CD8-positive, alpha-beta memory T cell (primary cell): ENCODE measurements at regions not wholly inside any gene's neighbourhood (a gene's known extent, or its start where the extent isn't known, plus 50 kb on each side); places are given as distances from the start of the nearest gene placed in this dataset.
"Not testable (repeated sequence)": the region's sequence is repeated elsewhere in the genome, so short reads cannot be mapped to it uniquely, and the experiment has no call there.

Experiments
- CTCF ChIA-PET: fragments of 350-600 bp; sonication (Branson Sonifier 250); formaldehyde crosslinking; loops from one replicate; lab custom pipeline; 2021; ENCODE audit warnings: antibody characterized with exemption; lab: Charles Lee
- POLR2A ChIA-PET: fragments of 350-600 bp; sonication (Branson Sonifier 250); formaldehyde crosslinking; loops from one replicate; lab custom pipeline; 2021; ENCODE audit warnings: antibody characterized with exemption; lab: Charles Lee
- DNase-seq, 5 donors: peaks; one replicate each; pipeline versions ENCODE4 v3.0.0 to v3.0.0-alpha.2; 2020 to 2022; ENCODE audit warnings: mixed read lengths in 1 of 5
- H3K27ac ChIP-seq: one replicate; pipeline ENCODE4 v1.7.0; 2013; ENCODE audit warnings: low read depth, mild to moderate bottlenecking, low read length, moderate library complexity
- H3K27me3 ChIP-seq: 2 replicates; pipeline ENCODE4 v1.7.0; 2013; ENCODE audit warnings: low read length, mild to moderate bottlenecking; ENCODE audit not compliant: insufficient read depth, poor library complexity, severe bottlenecking
- H3K36me3 ChIP-seq: 2 replicates; pipeline ENCODE4 v1.7.0; 2013; ENCODE audit warnings: mild to moderate bottlenecking, low read length, moderate library complexity; ENCODE audit not compliant: insufficient read depth
- H3K4me1 ChIP-seq: 2 replicates; pipeline ENCODE4 v1.7.0; 2013; ENCODE audit warnings: mild to moderate bottlenecking, low read length, moderate library complexity; ENCODE audit not compliant: insufficient read depth
- H3K4me3 ChIP-seq: 2 replicates; pipeline ENCODE4 v1.7.0; 2013; ENCODE audit warnings: mild to moderate bottlenecking, low read length
- H3K9me3 ChIP-seq: 2 replicates; pipeline ENCODE4 v1.7.0; 2013; ENCODE audit warnings: mild to moderate bottlenecking, low read length
- H3K27ac Mint-ChIP-seq, 8 donors: one replicate each; pipeline ENCODE4 v1.8.0; 2020 to 2021; ENCODE audit warnings: mixed read lengths in 8 of 8, mild to moderate bottlenecking in 6 of 8, inconsistent platforms in 3 of 8, moderate library complexity in 3 of 8
- H3K27me3 Mint-ChIP-seq, 2 donors: one replicate each; pipeline ENCODE4 v1.8.0; 2020 to 2021; ENCODE audit warnings: mixed read lengths in 2 of 2, mild to moderate bottlenecking in 1 of 2, moderate library complexity in 1 of 2
- H3K36me3 Mint-ChIP-seq, 3 donors: one replicate each; pipeline ENCODE4 v1.8.0; 2020 to 2021; ENCODE audit warnings: mixed read lengths in 3 of 3, inconsistent platforms in 1 of 3, mild to moderate bottlenecking in 1 of 3
- H3K4me1 Mint-ChIP-seq, 3 donors: one replicate each; pipeline ENCODE4 v1.8.0; 2020 to 2021; ENCODE audit warnings: mixed read lengths in 3 of 3, inconsistent platforms in 1 of 3, mild to moderate bottlenecking in 1 of 3
- H3K4me3 Mint-ChIP-seq, 7 donors: one replicate each; pipeline ENCODE4 v1.8.0; 2020 to 2021; ENCODE audit warnings: mixed read lengths in 7 of 7, mild to moderate bottlenecking in 6 of 7, moderate library complexity in 4 of 7, inconsistent platforms in 2 of 7
- H3K9me3 Mint-ChIP-seq, 5 donors: one replicate each; pipeline ENCODE4 v1.8.0; 2020 to 2022; ENCODE audit warnings: mixed read lengths in 5 of 5, mild to moderate bottlenecking in 3 of 5, moderate library complexity in 2 of 5, inconsistent platforms in 1 of 5

DNA sequence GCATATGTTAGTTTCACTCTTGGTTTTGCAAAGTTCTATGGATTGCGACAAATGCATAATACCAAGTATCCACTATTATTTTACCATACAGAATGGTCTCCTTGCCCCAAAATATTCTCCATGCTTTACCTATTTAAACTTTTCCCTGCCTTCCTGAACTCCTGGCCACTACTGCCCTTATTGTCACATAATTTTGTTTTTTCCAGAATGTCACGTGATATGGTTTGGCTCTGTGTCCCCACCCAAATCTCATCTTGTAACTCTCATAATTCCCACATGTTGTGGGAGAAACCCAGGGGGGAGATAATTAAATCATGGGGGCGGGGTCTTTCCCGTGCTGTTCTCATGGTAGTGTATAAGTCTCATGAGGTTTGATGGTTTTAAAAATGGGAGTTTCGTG lies 760.0 kb downstream of the METTL4 start:
- Histone ChIP-seq H3K36me3 (no peaks in the 10 kb centered on the region), H3K4me3 (no peak overlapping the region), H3K4me1 (no peaks in the 10 kb centered on the region), H3K27me3 (no peaks in the 10 kb centered on the region), H3K9me3 (no peaks in the 10 kb centered on the region), H3K27ac (no peak overlapping the region)
- CTCF ChIA-PET = no interaction called here
- H3K27me3 Mint-ChIP-seq = no peaks in the 10 kb centered on the region
- no peaks in the 10 kb centered on the region for H3K36me3 Mint-ChIP-seq
- no peak overlapping the region for H3K4me3 Mint-ChIP-seq
- DNase-seq = no peak
- no peak overlapping the region for H3K27ac Mint-ChIP-seq
- no peaks in the 10 kb centered on the region for H3K4me1 Mint-ChIP-seq
- POLR2A ChIA-PET = no interaction called here
- H3K9me3 Mint-ChIP-seq = peaks cover 2 to 8% (median 4%) of the 10 kb centered on the region in 5 donors

DNA sequence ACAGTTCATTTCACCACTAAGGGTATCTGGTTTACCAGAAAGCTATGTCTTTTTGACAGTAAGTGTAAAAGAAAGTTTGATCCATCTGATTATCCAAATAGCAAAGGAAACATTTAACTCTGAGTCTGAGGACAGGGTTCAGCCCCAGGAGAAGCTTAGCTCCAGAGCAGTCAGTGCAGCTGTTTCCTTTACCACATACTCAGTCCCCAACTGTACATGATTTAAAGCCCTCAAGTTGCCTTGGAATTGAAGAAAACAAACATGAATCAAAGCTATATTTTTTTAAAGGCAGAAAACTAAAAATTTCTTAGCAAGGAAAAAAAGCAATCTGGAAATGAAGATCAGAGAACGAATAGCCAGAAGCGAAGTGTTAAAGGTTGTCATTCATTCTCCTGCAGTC lies 746.0 kb downstream of the METTL4 start:
- Histone ChIP-seq H3K36me3 (no peaks in the 10 kb centered on the region), H3K27me3 (no peaks in the 10 kb centered on the region), H3K27ac (no peak overlapping the region), H3K4me3 (no peak overlapping the region), H3K9me3 (no peaks in the 10 kb centered on the region), H3K4me1 (no peaks in the 10 kb centered on the region)
- Mint-ChIP-seq H3K36me3 (no peaks in the 10 kb centered on the region), H3K27ac (no peak overlapping the region), H3K27me3 (no peaks in the 10 kb centered on the region), H3K4me3 (no peak overlapping the region), H3K4me1 (no peaks in the 10 kb centered on the region), H3K9me3 (peaks cover 0 to 10% (median 0%) of the 10 kb centered on the region in 5 donors)
- ChIA-PET CTCF (no interaction called here), POLR2A (no interaction called here)
- no peak for DNase-seq

DNA sequence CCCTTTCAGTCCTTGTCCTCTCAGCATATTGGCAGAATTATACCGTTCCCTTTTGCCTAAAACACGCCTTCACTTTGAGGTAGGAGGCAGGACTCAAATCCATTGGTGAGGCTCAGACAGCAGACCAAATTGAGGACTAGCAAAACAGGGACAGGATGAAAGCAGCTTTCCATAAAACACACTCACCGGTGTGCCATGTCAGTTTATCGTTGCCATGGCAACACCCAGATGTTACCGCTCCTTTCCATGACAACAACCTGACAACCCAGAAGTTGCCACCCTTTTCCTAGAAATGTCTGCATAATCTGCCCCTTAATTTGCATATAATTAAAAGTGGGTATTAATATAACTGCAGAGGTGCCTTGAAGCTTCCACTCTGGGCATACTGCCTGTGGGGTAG lies 730.4 kb downstream of the METTL4 start:
- no peaks in the 10 kb centered on the region for H3K27me3 Mint-ChIP-seq
- no peak overlapping the region for H3K27ac ChIP-seq
- no peak overlapping the region for H3K27ac Mint-ChIP-seq
- ChIA-PET CTCF (no interaction called here), POLR2A (no interaction called here)
- H3K4me1 Mint-ChIP-seq = no peaks in the 10 kb centered on the region
- H3K4me1 ChIP-seq = no peaks in the 10 kb centered on the region
- DNase-seq = no peak
- peaks cover 4 to 20% (median 4%) of the 10 kb centered on the region in 5 donors for H3K9me3 Mint-ChIP-seq
- no peaks in the 10 kb centered on the region for H3K36me3 ChIP-seq
- no peaks in the 10 kb centered on the region for H3K27me3 ChIP-seq
- H3K4me3 ChIP-seq = no peak overlapping the region
- no peak overlapping the region for H3K4me3 Mint-ChIP-seq
- no peaks in the 10 kb centered on the region for H3K36me3 Mint-ChIP-seq
- no peaks in the 10 kb centered on the region for H3K9me3 ChIP-seq

DNA sequence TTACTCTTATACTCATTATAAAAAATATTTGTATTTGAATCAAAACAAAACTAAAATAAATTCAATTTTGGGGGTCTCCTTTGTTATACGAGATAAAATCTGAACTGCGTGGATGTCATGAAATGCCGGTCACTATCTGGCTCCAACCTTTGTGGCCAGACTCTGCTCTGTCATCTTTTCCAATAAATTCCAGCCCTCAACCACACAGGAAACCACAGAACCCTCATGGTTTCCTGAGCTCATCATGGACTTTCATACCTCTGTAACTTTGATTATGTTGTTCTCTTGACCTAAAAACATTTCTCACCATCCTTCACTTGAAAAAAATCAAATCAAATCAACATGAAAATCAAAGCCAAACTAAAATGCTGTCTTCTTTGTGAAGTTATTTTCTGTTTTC lies 724.7 kb downstream of the METTL4 start:
- Histone ChIP-seq H3K27me3 (no peaks in the 10 kb centered on the region), H3K4me1 (no peaks in the 10 kb centered on the region), H3K4me3 (no peak overlapping the region), H3K9me3 (no peaks in the 10 kb centered on the region), H3K36me3 (no peaks in the 10 kb centered on the region), H3K27ac (no peak overlapping the region)
- POLR2A ChIA-PET = no interaction called here
- DNase-seq = no peak
- Mint-ChIP-seq H3K9me3 (peaks cover 0 to 13% (median 5%) of the 10 kb centered on the region in 5 donors), H3K36me3 (no peaks in the 10 kb centered on the region), H3K4me1 (no peaks in the 10 kb centered on the region), H3K27me3 (no peaks in the 10 kb centered on the region), H3K4me3 (no peak overlapping the region), H3K27ac (no peak overlapping the region)
- CTCF ChIA-PET = no interaction called here

DNA sequence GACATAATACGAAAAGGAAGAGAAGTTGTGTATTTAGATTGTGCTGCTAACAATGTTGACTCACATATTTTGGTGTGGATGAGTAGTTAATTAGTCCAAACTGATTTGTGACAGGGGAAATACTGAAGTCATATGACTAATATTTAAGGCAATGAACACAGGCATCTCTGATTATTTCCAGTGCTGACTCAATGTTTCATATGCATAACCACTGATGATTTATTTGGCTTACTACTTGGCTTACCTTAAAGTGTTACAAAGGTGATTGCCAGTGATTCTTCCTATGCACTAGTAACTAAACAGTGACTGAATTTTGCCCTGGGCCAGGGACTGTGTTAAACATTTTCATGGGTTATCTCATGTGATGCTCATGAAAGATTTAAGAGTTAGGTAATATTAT lies 722.6 kb downstream of the METTL4 start:
- Histone ChIP-seq H3K27me3 (no peaks in the 10 kb centered on the region), H3K9me3 (no peaks in the 10 kb centered on the region), H3K36me3 (no peaks in the 10 kb centered on the region), H3K27ac (no peak overlapping the region), H3K4me1 (no peaks in the 10 kb centered on the region), H3K4me3 (no peak overlapping the region)
- no peak for DNase-seq
- H3K27ac Mint-ChIP-seq = no peak overlapping the region
- H3K4me1 Mint-ChIP-seq = no peaks in the 10 kb centered on the region
- H3K4me3 Mint-ChIP-seq = no peak overlapping the region
- CTCF ChIA-PET = no interaction called here
- peaks cover 0 to 11% (median 3%) of the 10 kb centered on the region in 5 donors for H3K9me3 Mint-ChIP-seq
- H3K27me3 Mint-ChIP-seq = no peaks in the 10 kb centered on the region
- H3K36me3 Mint-ChIP-seq = no peaks in the 10 kb centered on the region
- POLR2A ChIA-PET = no interaction called here

DNA sequence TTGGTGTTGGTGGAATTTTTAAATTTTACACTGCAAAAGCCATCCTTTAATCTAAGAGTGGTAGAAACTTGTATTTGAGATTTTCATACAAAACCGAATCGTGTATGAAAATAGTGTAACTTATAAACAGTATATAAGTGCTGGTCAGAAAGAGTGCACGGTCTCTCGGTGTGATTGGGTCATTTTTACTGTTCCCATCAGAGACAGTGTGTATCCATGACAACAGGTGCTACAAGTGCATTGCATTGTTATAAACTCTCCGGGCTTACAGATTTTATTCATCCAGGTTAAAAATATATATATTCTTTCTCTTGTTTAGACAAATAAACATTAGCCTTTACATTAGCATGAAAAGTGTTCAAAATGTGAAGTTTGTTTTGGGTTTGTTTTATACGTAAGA lies 721.9 kb downstream of the METTL4 start:
- Histone ChIP-seq H3K27ac (no peak overlapping the region), H3K4me1 (no peaks in the 10 kb centered on the region), H3K27me3 (no peaks in the 10 kb centered on the region), H3K9me3 (no peaks in the 10 kb centered on the region), H3K36me3 (no peaks in the 10 kb centered on the region), H3K4me3 (no peak overlapping the region)
- Mint-ChIP-seq H3K27ac (no peak overlapping the region), H3K4me3 (no peak overlapping the region), H3K4me1 (no peaks in the 10 kb centered on the region), H3K36me3 (no peaks in the 10 kb centered on the region), H3K9me3 (peaks cover 0 to 11% (median 3%) of the 10 kb centered on the region in 5 donors), H3K27me3 (no peaks in the 10 kb centered on the region)
- ChIA-PET CTCF (no interaction called here), POLR2A (no interaction called here)
- no peak for DNase-seq

DNA sequence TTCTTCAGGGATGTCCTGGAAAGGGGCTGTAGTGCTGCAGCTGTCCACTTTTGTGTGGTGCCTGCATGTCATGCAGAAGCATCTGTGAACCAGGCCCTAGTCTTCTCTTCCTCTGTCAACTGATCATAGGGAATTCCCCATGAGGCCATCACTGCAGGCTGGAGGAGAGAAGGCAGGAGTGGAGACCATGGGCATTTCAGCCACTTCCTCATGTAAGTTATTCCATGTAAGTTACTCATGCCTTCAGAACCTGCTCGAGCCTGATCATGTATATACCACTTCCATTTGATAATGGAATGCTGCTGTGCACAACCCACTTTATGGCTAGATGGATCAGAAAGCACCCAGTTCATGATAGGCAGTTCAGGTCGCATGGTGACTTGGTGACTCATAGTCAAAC lies 714.0 kb downstream of the METTL4 start:
- H3K36me3 Mint-ChIP-seq, DNase-seq, H3K9me3 ChIP-seq, CTCF ChIA-PET, H3K27me3 Mint-ChIP-seq, H3K4me1 ChIP-seq, H3K4me3 ChIP-seq, H3K27me3 ChIP-seq, H3K36me3 ChIP-seq, H3K27ac Mint-ChIP-seq, H3K9me3 Mint-ChIP-seq, H3K4me1 Mint-ChIP-seq, H3K27ac ChIP-seq, POLR2A ChIA-PET, H3K4me3 Mint-ChIP-seq: not testable (repeated sequence)

DNA sequence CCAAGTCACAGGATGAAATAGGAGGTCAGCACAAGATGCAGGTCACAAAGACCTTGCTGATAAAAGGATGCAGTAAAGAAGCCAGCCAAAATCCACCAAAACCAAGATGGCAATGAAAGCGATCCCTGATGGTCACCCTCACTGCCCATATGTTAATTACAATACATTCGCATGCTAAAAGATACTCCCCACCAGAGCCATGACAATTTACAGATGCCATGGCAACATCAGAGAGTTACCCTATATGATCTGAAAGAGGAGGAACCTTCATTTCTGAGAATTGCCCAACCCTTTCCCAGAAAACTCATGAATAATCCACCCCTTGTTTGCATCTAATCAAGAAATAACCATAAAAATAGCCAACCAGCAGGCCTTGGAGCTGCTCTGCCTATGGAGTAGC lies 709.8 kb downstream of the METTL4 start:
- no peaks in the 10 kb centered on the region for H3K36me3 Mint-ChIP-seq
- H3K9me3 Mint-ChIP-seq = peaks cover 0 to 6% (median 2%) of the 10 kb centered on the region in 5 donors
- no peak overlapping the region for H3K4me3 Mint-ChIP-seq
- H3K27ac Mint-ChIP-seq = no peak overlapping the region
- H3K4me1 Mint-ChIP-seq = no peaks in the 10 kb centered on the region
- no peaks in the 10 kb centered on the region for H3K27me3 Mint-ChIP-seq
- H3K9me3 ChIP-seq = no peaks in the 10 kb centered on the region
- no peaks in the 10 kb centered on the region for H3K27me3 ChIP-seq
- POLR2A ChIA-PET = no interaction called here
- no peak overlapping the region for H3K4me3 ChIP-seq
- CTCF ChIA-PET = no interaction called here
- H3K36me3 ChIP-seq = no peaks in the 10 kb centered on the region
- no peak overlapping the region for H3K27ac ChIP-seq
- no peak for DNase-seq
- no peaks in the 10 kb centered on the region for H3K4me1 ChIP-seq

DNA sequence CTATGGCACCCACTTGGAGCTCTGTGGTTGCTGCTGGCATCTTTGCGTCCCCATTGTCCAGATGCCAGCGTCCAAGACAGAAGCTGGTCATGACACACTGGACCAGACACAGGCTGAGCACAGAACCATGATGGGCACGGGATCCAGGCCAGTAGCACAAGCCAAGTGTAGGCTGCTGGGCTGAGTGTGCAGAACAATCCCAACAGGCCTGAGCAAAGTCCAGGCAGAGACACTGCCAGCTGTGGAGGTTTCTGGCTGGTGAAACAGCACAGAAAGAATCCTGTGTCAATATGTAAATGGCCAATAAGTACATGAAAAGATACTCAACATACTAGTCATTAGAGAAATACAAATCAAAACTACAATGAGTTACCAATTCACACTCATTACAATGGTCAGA lies 705.4 kb downstream of the METTL4 start:
- H3K27me3 Mint-ChIP-seq = no peaks in the 10 kb centered on the region
- Histone ChIP-seq H3K4me1 (no peaks in the 10 kb centered on the region), H3K4me3 (no peak overlapping the region), H3K27ac (no peak overlapping the region), H3K36me3 (no peaks in the 10 kb centered on the region), H3K27me3 (no peaks in the 10 kb centered on the region), H3K9me3 (no peaks in the 10 kb centered on the region)
- H3K4me1 Mint-ChIP-seq = no peaks in the 10 kb centered on the region
- ChIA-PET CTCF (no interaction called here), POLR2A (no interaction called here)
- no peaks in the 10 kb centered on the region for H3K36me3 Mint-ChIP-seq
- peaks cover 0 to 6% (median 0%) of the 10 kb centered on the region in 5 donors for H3K9me3 Mint-ChIP-seq
- no peak for DNase-seq
- H3K4me3 Mint-ChIP-seq = no peak overlapping the region
- no peak overlapping the region for H3K27ac Mint-ChIP-seq
